ENCODE measurements at regions not wholly inside any gene's neighbourhood (a gene's known extent, or its start where the extent isn't known, plus 50 kb on each side); places are given as distances from the start of the nearest gene placed in this dataset.

GRCh38 chr6:91387290-91388059 lies 800.6 kb upstream of the MAP3K7 start:
- DNase-seq (ENCODE audit: extremely low read depth, low read depth), result no peak

- DNase-seq (ENCODE audit: extremely low read depth, low read depth), result no peak
Observed at GRCh38 chr6:91386204-91386603, 799.3 kb upstream of the MAP3K7 start.

- no peak for DNase-seq (ENCODE audit: extremely low read depth, low read depth)
Observed at GRCh38 chr6:91383207-91383606, 796.3 kb upstream of the MAP3K7 start.

- DNase-seq (ENCODE audit: extremely low read depth, low read depth), result no peak
Observed at GRCh38 chr6:91376686-91377085, 789.8 kb upstream of the MAP3K7 start.

GRCh38 chr6:91366781-91367180 lies 779.9 kb upstream of the MAP3K7 start:
- DNase-seq (ENCODE audit: extremely low read depth, low read depth), result no peak

GRCh38 chr6:91358986-91359385 lies 772.1 kb upstream of the MAP3K7 start:
- DNase-seq (ENCODE audit: extremely low read depth, low read depth), result no peak

GRCh38 chr6:91352878-91353277 lies 766.0 kb upstream of the MAP3K7 start:
- no peak for DNase-seq (ENCODE audit: extremely low read depth, low read depth)

GRCh38 chr6:91352321-91352720 lies 765.4 kb upstream of the MAP3K7 start:
- DNase-seq (ENCODE audit: extremely low read depth, low read depth), result no peak

- no peak for DNase-seq (ENCODE audit: extremely low read depth, low read depth)
Observed at GRCh38 chr6:91350146-91350908, 763.5 kb upstream of the MAP3K7 start.

- DNase-seq (ENCODE audit: extremely low read depth, low read depth), result no peak
Observed at GRCh38 chr6:91341473-91341872, 754.6 kb upstream of the MAP3K7 start.

- no peak for DNase-seq (ENCODE audit: extremely low read depth, low read depth)
Observed at GRCh38 chr6:91340896-91341395, 754.1 kb upstream of the MAP3K7 start.

GRCh38 chr6:91337967-91338366 lies 751.1 kb upstream of the MAP3K7 start:
- no peak for DNase-seq (ENCODE audit: extremely low read depth, low read depth)

- no peak for DNase-seq (ENCODE audit: extremely low read depth, low read depth)
Observed at GRCh38 chr6:91330896-91331295, 744.0 kb upstream of the MAP3K7 start.

- DNase-seq (ENCODE audit: extremely low read depth, low read depth), result no peak
Observed at GRCh38 chr6:91328241-91328640, 741.4 kb upstream of the MAP3K7 start.

- no peak for DNase-seq (ENCODE audit: extremely low read depth, low read depth)
Observed at GRCh38 chr6:91324711-91325110, 737.8 kb upstream of the MAP3K7 start.

- no peak for DNase-seq (ENCODE audit: extremely low read depth, low read depth)
Observed at GRCh38 chr6:91317984-91318383, 731.1 kb upstream of the MAP3K7 start.

- no peak for DNase-seq (ENCODE audit: extremely low read depth, low read depth)
Observed at GRCh38 chr6:91317247-91317835, 730.5 kb upstream of the MAP3K7 start.

- DNase-seq (ENCODE audit: extremely low read depth, low read depth), result no peak
Observed at GRCh38 chr6:91310178-91310577, 723.3 kb upstream of the MAP3K7 start.

GRCh38 chr6:91305755-91306154 lies 718.9 kb upstream of the MAP3K7 start:
- no peak for DNase-seq (ENCODE audit: extremely low read depth, low read depth)

- no peak for DNase-seq (ENCODE audit: extremely low read depth, low read depth)
Observed at GRCh38 chr6:91304521-91304920, 717.6 kb upstream of the MAP3K7 start.

GRCh38 chr6:91303326-91303725 lies 716.5 kb upstream of the MAP3K7 start:
- no peak for DNase-seq (ENCODE audit: extremely low read depth, low read depth)
